OCI-LY7 (cell line): ENCODE measurements at regions not wholly inside any gene's neighbourhood (a gene's known extent, or its start where the extent isn't known, plus 50 kb on each side); places are given as distances from the start of the nearest gene placed in this dataset.

Experiments
- BruUV-seq: library from RNA; stranded (reverse); fragments of 400-500 nt; replicated peaks from 2 replicates; lab custom pipeline; 2021; lab: Mats Ljungman, UMichigan
- CTCF ChIA-PET: fragments of 300-600 bp; sonication (Branson Sonifier 250); formaldehyde crosslinking; loops from one replicate; lab custom pipeline; 2022; ENCODE audit warnings: antibody characterized with exemption; ENCODE audit not compliant: unreplicated experiment; lab: Charles Lee
- POLR2A ChIA-PET: fragments of 300-600 bp; sonication (Branson Sonifier 250); formaldehyde crosslinking; loops from one replicate; lab custom pipeline; 2022; ENCODE audit warnings: antibody characterized with exemption; lab: Charles Lee
- DNase-seq: peaks from one replicate; pipeline ENCODE4 v3.0.0-alpha.2; 2015; ENCODE audit warnings: low spot score
- H2AFZ ChIP-seq: fragments of 200-600 bp; sonication (generic), shearing (Covaris generic); 2 replicates; pipeline ENCODE4 v1.6.1; 2014; ENCODE audit warnings: mild to moderate bottlenecking, antibody characterized with exemption, low read length, moderate library complexity
- H3K27ac ChIP-seq: fragments of 200-600 bp; sonication (generic); 2 replicates; pipeline ENCODE4 v1.5.1; 2014; ENCODE audit warnings: mixed run types, low read depth, mild to moderate bottlenecking, moderate library complexity, low read length, inconsistent platforms; ENCODE audit not compliant: poor library complexity, severe bottlenecking
- H3K36me3 ChIP-seq: fragments of 200-600 bp; sonication (generic); 2 replicates; pipeline ENCODE4 v1.6.1; 2014; ENCODE audit warnings: mild to moderate bottlenecking, antibody characterized with exemption, low read length, moderate library complexity, mixed read lengths; ENCODE audit not compliant: insufficient read depth
- H3K4me1 ChIP-seq: fragments of 200-600 bp; sonication (generic); 2 replicates; pipeline ENCODE4 v1.5.1; 2014; ENCODE audit warnings: mild to moderate bottlenecking, low read length; ENCODE audit not compliant: insufficient read depth, poor library complexity, severe bottlenecking
- H3K4me2 ChIP-seq: fragments of 200-600 bp; sonication (generic); 2 replicates; pipeline ENCODE4 v1.6.1; 2014; ENCODE audit warnings: mild to moderate bottlenecking, low read length
- H3K4me3 ChIP-seq: fragments of 200-600 bp; sonication (generic); 2 replicates; pipeline ENCODE4 v1.5.1; 2014; ENCODE audit warnings: mild to moderate bottlenecking, low read depth, low read length; ENCODE audit not compliant: poor library complexity, severe bottlenecking
- H3K79me2 ChIP-seq: fragments of 200-600 bp; sonication (generic); 2 replicates; pipeline ENCODE4 v1.6.1; 2016; ENCODE audit warnings: low read depth, mild to moderate bottlenecking, low read length, moderate library complexity, mixed read lengths; ENCODE audit not compliant: insufficient read depth
- H3K9me2 ChIP-seq: fragments of 200-600 bp; sonication (generic); 2 replicates; pipeline ENCODE4 v1.6.1; 2016; ENCODE audit warnings: mild to moderate bottlenecking, low read length, mixed read lengths; ENCODE audit not compliant: insufficient read depth
- H3K9me3 ChIP-seq: fragments of 200-600 bp; sonication (generic); 2 replicates; pipeline ENCODE4 v1.6.1; 2014; ENCODE audit warnings: mild to moderate bottlenecking, mixed run types, low read length, mixed read lengths
- H4K20me1 ChIP-seq: fragments of 200-600 bp; sonication (generic); 2 replicates; pipeline ENCODE4 v1.6.1; 2014; ENCODE audit warnings: mild to moderate bottlenecking, antibody characterized with exemption, low read length, moderate library complexity, mixed read lengths; ENCODE audit not compliant: insufficient read depth
- CTCF ChIP-seq: fragments of 200-600 bp; sonication (generic); conservative IDR thresholded peaks from 2 replicates; pipeline ENCODE4 v1.5.1; 2014; ENCODE audit warnings: mild to moderate bottlenecking, antibody characterized with exemption, low read length, moderate library complexity, mixed read lengths
- EZH2phosphoT487 ChIP-seq: fragments of 200-600 bp; sonication (generic); IDR thresholded peaks from 2 replicates; pipeline ENCODE4 v1.6.1; 2018; ENCODE audit warnings: low read depth, borderline replicate concordance, mild to moderate bottlenecking, mixed run types, antibody characterized with exemption, low read length, moderate library complexity, mixed read lengths
- intact Hi-C: fragments of 100-400 bp; cut with micrococcal nuclease; formaldehyde crosslinking; loops from one replicate; pipeline ENCODE4 v1.10.0; 2022; ENCODE audit not compliant: unreplicated experiment

- no TSS peak for BruUV-seq
- intact Hi-C loops = no loop called here
- H3K9me3 ChIP-seq = no peaks in the 10 kb centered on the region
- no peak overlapping the region for H2AFZ ChIP-seq
- H3K4me2 ChIP-seq = no peak overlapping the region
- H3K36me3 ChIP-seq = no peaks in the 10 kb centered on the region
- no peak for TF ChIP-seq EZH2phosphoT487
- TF ChIP-seq CTCF = no peak
- H4K20me1 ChIP-seq = no peaks in the 10 kb centered on the region
- no peak overlapping the region for H3K4me3 ChIP-seq
- ChIA-PET CTCF (no interaction called here), POLR2A (interaction anchor here (0.6 to 0.7 kb wide), 2 partner anchors 732 to 813 kb away, joined by 5 read pairs; no protein-coding TSS in a partner anchor)
- H3K9me2 ChIP-seq = no peaks in the 10 kb centered on the region
- no peak overlapping the region for H3K27ac ChIP-seq
- no peak for DNase-seq
- no peaks in the 10 kb centered on the region for H3K4me1 ChIP-seq
- no peaks in the 10 kb centered on the region for H3K79me2 ChIP-seq
Measured at GRCh38 chr7:53245721-53246120, 210.3 kb downstream of the POM121L12 start.

- TF ChIP-seq CTCF (no peak), EZH2phosphoT487 (no peak)
- intact Hi-C loops = no loop called here
- no peak overlapping the region for H3K27ac ChIP-seq
- no peak overlapping the region for H3K4me2 ChIP-seq
- no peaks in the 10 kb centered on the region for H3K79me2 ChIP-seq
- H3K4me1 ChIP-seq = no peaks in the 10 kb centered on the region
- no peak overlapping the region for H3K4me3 ChIP-seq
- CTCF ChIA-PET = no interaction called here
- BruUV-seq = no TSS peak
- H2AFZ ChIP-seq = no peak overlapping the region
- H4K20me1 ChIP-seq = no peaks in the 10 kb centered on the region
- POLR2A ChIA-PET = no interaction called here
- no peaks in the 10 kb centered on the region for H3K9me2 ChIP-seq
- no peaks in the 10 kb centered on the region for H3K36me3 ChIP-seq
- no peaks in the 10 kb centered on the region for H3K9me3 ChIP-seq
- no peak for DNase-seq
Measured at GRCh38 chr7:53246957-53247356, 211.5 kb downstream of the POM121L12 start.

GRCh38 chr7:53252539-53252938, 217.1 kb downstream of the POM121L12 start:
- ChIA-PET CTCF (no interaction called here), POLR2A (no interaction called here)
- no peaks in the 10 kb centered on the region for H3K36me3 ChIP-seq
- H4K20me1 ChIP-seq = no peaks in the 10 kb centered on the region
- no TSS peak for BruUV-seq
- intact Hi-C loops = no loop called here
- no peaks in the 10 kb centered on the region for H3K9me3 ChIP-seq
- H3K4me2 ChIP-seq = no peak overlapping the region
- TF ChIP-seq EZH2phosphoT487 (no peak), CTCF (no peak)
- no peak for DNase-seq
- H3K9me2 ChIP-seq = no peaks in the 10 kb centered on the region
- H2AFZ ChIP-seq = no peak overlapping the region
- H3K27ac ChIP-seq = no peak overlapping the region
- no peaks in the 10 kb centered on the region for H3K4me1 ChIP-seq
- no peaks in the 10 kb centered on the region for H3K79me2 ChIP-seq
- H3K4me3 ChIP-seq = no peak overlapping the region
